Suprapubic skin (tissue), 4 donors: ENCODE measurements at regions not wholly inside any gene's neighbourhood (a gene's known extent, or its start where the extent isn't known, plus 50 kb on each side); places are given as distances from the start of the nearest gene placed in this dataset.

Experiments
- DNase-seq, 2 donors: peaks; one replicate each; pipeline ENCODE4 v3.0.0-alpha.2; 2019; ENCODE audit warnings: low spot score in 2 of 2
- H3K27ac ChIP-seq: fragments of 200-600 bp; sonication (generic); one replicate; pipeline ENCODE4 v1.5.1; 2019
- H3K27me3 ChIP-seq: fragments of 200-600 bp; sonication (generic); one replicate; pipeline ENCODE4 v1.5.1; 2019
- H3K36me3 ChIP-seq: fragments of 200-600 bp; sonication (generic); one replicate; pipeline ENCODE4 v1.5.1; 2019
- H3K4me1 ChIP-seq: fragments of 200-600 bp; sonication (generic); one replicate; pipeline ENCODE4 v1.5.1; 2019
- H3K4me3 ChIP-seq: fragments of 200-600 bp; sonication (generic); one replicate; pipeline ENCODE4 v1.5.1; 2019; ENCODE audit warnings: mild to moderate bottlenecking
- H3K9me3 ChIP-seq: fragments of 200-600 bp; sonication (generic); one replicate; pipeline ENCODE4 v1.5.1; 2019
- EP300 ChIP-seq: sonication (generic); formaldehyde crosslinking; IDR thresholded peaks from one replicate; pipeline ENCODE4 v1.6.1; 2017; ENCODE audit warnings: antibody characterized with exemption
- POLR2A ChIP-seq, 2 donors: fragments of 450-650 bp; IDR thresholded peaks; one replicate each; pipeline ENCODE4 v1.6.1; 2017; ENCODE audit warnings: antibody characterized with exemption in 2 of 2, mild to moderate bottlenecking in 2 of 2, moderate library complexity in 2 of 2
- POLR2AphosphoS5 ChIP-seq, 3 donors: sonication (generic); formaldehyde crosslinking; IDR thresholded peaks; one replicate each; pipeline ENCODE4 v1.6.1; 2017; ENCODE audit warnings: antibody characterized with exemption in 3 of 3
- WGBS: methylation state at CpG from one replicate; pipeline ENCODE4 v1.1.5; 2018; 5-methylcytosine and 5-hydroxymethylcytosine counted together
- TF ChIP-seq, protein P1 (sequence below), 2 donors: fragments of 200-600 bp in 1 of 2; fragments of 450-650 bp in 1 of 2; sonication (generic) in 1 of 2; IDR thresholded peaks; one replicate each; pipeline ENCODE4 v1.5.1; 2016 to 2019; ENCODE audit warnings: antibody characterized with exemption in 2 of 2, mild to moderate bottlenecking in 1 of 2, moderate library complexity in 1 of 2

- no peaks in the 10 kb centered on the region for H3K4me1 ChIP-seq
- no peak overlapping the region for H3K4me3 ChIP-seq
- H3K9me3 ChIP-seq, result no peaks in the 10 kb centered on the region
- H3K27me3 ChIP-seq, result peaks cover 16% of the 10 kb centered on the region
- H3K36me3 ChIP-seq, result no peaks in the 10 kb centered on the region
- WGBS, result 58% methylated on average over 3 of the region's 3 CpGs
- TF ChIP-seq POLR2A (IDR thresholded peaks at IDR 0.05) (no peak), POLR2AphosphoS5 (IDR thresholded peaks at IDR 0.05) (no peak), EP300 (no peak)
- TF ChIP-seq, protein P1, sequence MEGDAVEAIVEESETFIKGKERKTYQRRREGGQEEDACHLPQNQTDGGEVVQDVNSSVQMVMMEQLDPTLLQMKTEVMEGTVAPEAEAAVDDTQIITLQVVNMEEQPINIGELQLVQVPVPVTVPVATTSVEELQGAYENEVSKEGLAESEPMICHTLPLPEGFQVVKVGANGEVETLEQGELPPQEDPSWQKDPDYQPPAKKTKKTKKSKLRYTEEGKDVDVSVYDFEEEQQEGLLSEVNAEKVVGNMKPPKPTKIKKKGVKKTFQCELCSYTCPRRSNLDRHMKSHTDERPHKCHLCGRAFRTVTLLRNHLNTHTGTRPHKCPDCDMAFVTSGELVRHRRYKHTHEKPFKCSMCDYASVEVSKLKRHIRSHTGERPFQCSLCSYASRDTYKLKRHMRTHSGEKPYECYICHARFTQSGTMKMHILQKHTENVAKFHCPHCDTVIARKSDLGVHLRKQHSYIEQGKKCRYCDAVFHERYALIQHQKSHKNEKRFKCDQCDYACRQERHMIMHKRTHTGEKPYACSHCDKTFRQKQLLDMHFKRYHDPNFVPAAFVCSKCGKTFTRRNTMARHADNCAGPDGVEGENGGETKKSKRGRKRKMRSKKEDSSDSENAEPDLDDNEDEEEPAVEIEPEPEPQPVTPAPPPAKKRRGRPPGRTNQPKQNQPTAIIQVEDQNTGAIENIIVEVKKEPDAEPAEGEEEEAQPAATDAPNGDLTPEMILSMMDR (IDR thresholded peaks at IDR 0.05), result no peak
- H3K27ac ChIP-seq, result no peak overlapping the region
- DNase-seq, result no peak
These were observed 589.8 kb upstream of the CDH4 start for GRCh38 chr20:60662307-60662706.

DNA sequence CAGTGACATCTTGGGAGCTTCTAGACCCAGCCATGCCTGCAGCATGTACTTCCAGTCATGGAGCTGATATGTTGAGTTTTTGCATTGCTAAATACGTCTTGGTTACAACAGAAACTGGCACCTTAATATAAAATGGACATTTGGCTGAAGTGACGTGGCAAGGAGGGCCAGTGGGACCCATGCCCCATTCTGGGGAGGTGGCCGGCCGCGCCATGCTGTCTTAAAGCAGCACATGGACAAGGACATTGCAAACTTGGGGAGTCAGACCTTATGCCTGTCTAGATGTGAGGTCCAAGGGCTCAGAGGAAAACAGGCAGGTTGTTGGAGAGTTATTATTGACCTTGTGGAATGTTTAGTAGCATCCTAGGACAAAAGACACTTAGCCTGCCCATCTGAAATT lies 588.0 kb upstream of the CDH4 start:
- H3K36me3 ChIP-seq, result no peaks in the 10 kb centered on the region
- H3K9me3 ChIP-seq, result no peaks in the 10 kb centered on the region
- peaks cover 8% of the 10 kb centered on the region for H3K27me3 ChIP-seq
- no peaks in the 10 kb centered on the region for H3K4me1 ChIP-seq
- WGBS, result 93% methylated on average over 5 of the region's 5 CpGs
- H3K27ac ChIP-seq, result no peak overlapping the region
- no peak for DNase-seq
- TF ChIP-seq, protein P1 (IDR thresholded peaks at IDR 0.05), result no peak
- TF ChIP-seq EP300, result no peak
- TF ChIP-seq POLR2AphosphoS5 (IDR thresholded peaks at IDR 0.05), result no peak
- H3K4me3 ChIP-seq, result no peak overlapping the region

GRCh38 chr20:60667641-60668040 lies 584.4 kb upstream of the CDH4 start:
- peaks cover 9% of the 10 kb centered on the region for H3K27me3 ChIP-seq
- DNase-seq, result no peak
- WGBS, result 71% methylated on average over 6 of the region's 6 CpGs

DNA sequence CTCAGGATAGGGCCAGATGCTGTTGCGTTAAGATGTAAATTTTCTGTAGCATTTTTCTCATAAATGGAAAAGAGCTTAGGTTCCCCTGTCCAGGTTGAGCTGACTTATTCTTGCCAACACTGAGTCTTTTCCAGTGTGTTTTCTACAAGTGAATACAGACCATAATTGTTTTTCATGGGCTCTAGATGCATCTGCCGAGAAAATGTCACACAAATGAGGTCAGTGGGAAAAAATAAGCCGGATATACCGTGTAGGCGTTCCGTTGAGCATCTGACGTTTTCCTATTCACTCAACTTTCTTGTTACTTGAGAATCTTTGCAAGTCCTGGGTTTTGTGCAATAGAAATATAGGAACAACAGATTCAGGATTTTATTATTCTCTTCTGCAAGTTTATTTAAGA lies 582.9 kb upstream of the CDH4 start:
- Histone ChIP-seq H3K9me3 (no peaks in the 10 kb centered on the region), H3K27ac (no peak overlapping the region), H3K4me1 (no peaks in the 10 kb centered on the region), H3K27me3 (peaks cover 9% of the 10 kb centered on the region), H3K36me3 (no peaks in the 10 kb centered on the region), H3K4me3 (no peak overlapping the region)
- WGBS, result 83% methylated on average over 7 of the region's 7 CpGs
- TF ChIP-seq, protein P1 (IDR thresholded peaks at IDR 0.05), result no peak
- TF ChIP-seq POLR2A (IDR thresholded peaks at IDR 0.05) (no peak), POLR2AphosphoS5 (IDR thresholded peaks at IDR 0.05) (no peak), EP300 (no peak)
- DNase-seq, result no peak

More at GRCh38 chr20:60667641-60668040, 584.4 kb upstream of the CDH4 start:
- no peaks in the 10 kb centered on the region for H3K9me3 ChIP-seq
- H3K36me3 ChIP-seq, result no peaks in the 10 kb centered on the region
- H3K4me1 ChIP-seq, result no peaks in the 10 kb centered on the region
- TF ChIP-seq, protein P1 (IDR thresholded peaks at IDR 0.05), result no peak
- TF ChIP-seq POLR2AphosphoS5 (IDR thresholded peaks at IDR 0.05) (no peak), POLR2A (IDR thresholded peaks at IDR 0.05) (no peak), EP300 (no peak)
- no peak overlapping the region for H3K4me3 ChIP-seq
- no peak overlapping the region for H3K27ac ChIP-seq

- H3K27me3 ChIP-seq, result peaks cover 13% of the 10 kb centered on the region
- H3K27ac ChIP-seq, result no peak overlapping the region
- no peaks in the 10 kb centered on the region for H3K4me1 ChIP-seq
- no peaks in the 10 kb centered on the region for H3K9me3 ChIP-seq
- no peaks in the 10 kb centered on the region for H3K36me3 ChIP-seq
- no peak overlapping the region for H3K4me3 ChIP-seq
- DNase-seq, result no peak
- TF ChIP-seq POLR2A (IDR thresholded peaks at IDR 0.05), result no peak
These were observed 576.0 kb upstream of the CDH4 start for GRCh38 chr20:60676011-60676410.

DNA sequence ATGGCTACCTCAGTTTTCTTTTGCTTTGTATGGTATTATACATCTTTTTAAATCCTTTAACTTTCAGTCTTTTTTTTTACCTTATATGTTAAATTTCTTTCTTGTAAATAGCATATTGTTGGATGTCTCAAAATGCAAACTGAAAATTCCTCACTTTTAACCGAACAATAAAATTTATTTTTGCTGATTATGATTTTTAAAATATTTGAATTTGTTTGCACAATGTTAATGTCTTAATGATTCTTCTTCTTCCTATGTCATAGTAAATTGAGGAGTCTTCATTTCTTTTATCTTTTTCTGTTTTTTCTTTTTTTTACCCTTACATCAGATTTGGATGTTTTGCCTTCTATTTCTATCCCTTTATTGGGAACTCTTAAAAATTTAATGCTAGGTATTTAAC lies 574.2 kb upstream of the CDH4 start:
- H3K27me3 ChIP-seq, result peaks cover 14% of the 10 kb centered on the region
- TF ChIP-seq, protein P1 (IDR thresholded peaks at IDR 0.05), result no peak
- TF ChIP-seq POLR2AphosphoS5 (IDR thresholded peaks at IDR 0.05), result no peak
- no peaks in the 10 kb centered on the region for H3K4me1 ChIP-seq
- 91% methylated on average over 1 of the region's 1 CpG for WGBS
- DNase-seq, result no peak
- H3K9me3 ChIP-seq, result no peaks in the 10 kb centered on the region
- no peak overlapping the region for H3K27ac ChIP-seq
- no peak overlapping the region for H3K4me3 ChIP-seq
- no peaks in the 10 kb centered on the region for H3K36me3 ChIP-seq
